ENCODE measurements at regions not wholly inside any gene's neighbourhood (a gene's known extent, or its start where the extent isn't known, plus 50 kb on each side); places are given as distances from the start of the nearest gene placed in this dataset.

DNA sequence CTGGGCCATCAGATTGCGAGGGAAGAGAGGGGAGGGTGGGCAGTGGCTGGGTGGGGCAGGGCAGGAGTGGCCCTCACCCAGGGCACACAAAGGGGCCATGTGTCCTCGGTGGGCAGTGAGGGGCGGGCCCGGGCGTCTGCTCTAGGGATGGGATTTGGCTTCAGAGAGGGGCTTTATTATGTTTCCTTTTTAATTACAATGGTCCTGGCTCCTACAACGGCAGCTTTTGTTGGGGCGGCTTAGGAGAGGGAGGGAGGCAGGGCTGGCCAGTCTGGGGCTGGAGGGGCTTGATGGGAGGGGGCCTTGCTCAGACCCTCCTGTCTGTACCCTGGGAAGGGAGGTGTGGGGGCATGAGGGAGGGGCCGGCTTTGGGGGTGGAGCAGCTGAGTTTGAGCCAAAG lies 102.8 kb upstream of the WNT4 start:
- no peak overlapping the region for H2AFZ ChIP-seq (ENCODE audit: insufficient read depth, low read length, poor library complexity)
- H4K12ac ChIP-seq (ENCODE audit: low read depth, low read length): no peak overlapping the region

GRCh38 chr1:22246755-22247480 lies 104.0 kb upstream of the WNT4 start:
- Histone ChIP-seq H3K79me2 (ENCODE audit: control insufficient read depth, insufficient read depth, low read length, poor library complexity) (no peaks in the 10 kb centered on the region), H2BK120ac (ENCODE audit: insufficient read depth, low read length, poor library complexity) (no peak overlapping the region), H3K4me2 (ENCODE audit: low read length) (no peak overlapping the region), H2AK5ac (ENCODE audit: low read length) (no peak overlapping the region), H3K9ac (ENCODE audit: low read length) (no peak overlapping the region), H4K12ac (ENCODE audit: low read depth, low read length) (no peak overlapping the region), H2BK5ac (ENCODE audit: low read depth, low read length, poor library complexity) (no peak overlapping the region), H4K91ac (ENCODE audit: low read depth, low read length) (no peak overlapping the region), H3K79me1 (ENCODE audit: low read length) (peaks cover 7% of the 10 kb centered on the region), H3K23ac (ENCODE audit: low read length) (no peak overlapping the region), H4K8ac (ENCODE audit: low read depth, low read length) (no peak overlapping the region), H3K18ac (ENCODE audit: low read length) (no peak overlapping the region), H2AFZ (ENCODE audit: insufficient read depth, low read length, poor library complexity) (no peak overlapping the region), H3K9me3 (ENCODE audit: insufficient read depth, low read depth, low read length) (peaks cover 2% of the 10 kb centered on the region), H3K14ac (ENCODE audit: low read length) (no peak overlapping the region), H2BK12ac (ENCODE audit: low read length) (no peak overlapping the region), H3K4ac (ENCODE audit: low read depth, low read length) (no peak overlapping the region), H3K27me3 (ENCODE audit: insufficient read depth, low read length) (no peaks in the 10 kb centered on the region), H3K4me1 (ENCODE audit: control insufficient read depth in 1 of 2, insufficient read depth in 2 of 2, low read length in 2 of 2) (peaks cover 11 to 12% of the 10 kb centered on the region in 2 experiments), H3K4me3 (ENCODE audit: low read depth, low read length) (no peak overlapping the region), H3K36me3 (ENCODE audit: control insufficient read depth in 1 of 2, insufficient read depth in 2 of 2, low read length in 2 of 2) (no peaks in the 10 kb centered on the region), H3K27ac (ENCODE audit: low read depth, low read length) (no peak overlapping the region)
- no peak for DNase-seq
- WGBS (ENCODE audit: extremely low coverage, insufficient coverage, insufficient read length): no CpG with 5 or more reads among the region's 3 CpGs

More for the DNA sequence above, 102.8 kb upstream of the WNT4 start:
- no CpG with 5 or more reads among the region's 8 CpGs for whole genome bisulfite sequencing (ENCODE audit: extremely low coverage, insufficient coverage, insufficient read length)
- Histone ChIP-seq H3K23ac (ENCODE audit: low read length) (no peak overlapping the region), H2BK5ac (ENCODE audit: low read depth, low read length, poor library complexity) (no peak overlapping the region), H3K18ac (ENCODE audit: low read length) (no peak overlapping the region), H2BK12ac (ENCODE audit: low read length) (no peak overlapping the region), H4K91ac (ENCODE audit: low read depth, low read length) (no peak overlapping the region), H3K4me3 (ENCODE audit: low read depth, low read length) (no peak overlapping the region), H3K4me2 (ENCODE audit: low read length) (no peak overlapping the region), H3K14ac (ENCODE audit: low read length) (no peak overlapping the region), H3K79me1 (ENCODE audit: low read length) (peaks cover 5% of the 10 kb centered on the region), H2BK120ac (ENCODE audit: insufficient read depth, low read length, poor library complexity) (no peak overlapping the region), H3K27ac (ENCODE audit: low read depth, low read length) (no peak overlapping the region), H3K79me2 (ENCODE audit: control insufficient read depth, insufficient read depth, low read length, poor library complexity) (no peaks in the 10 kb centered on the region), H3K4me1 (ENCODE audit: control insufficient read depth in 1 of 2, insufficient read depth in 2 of 2, low read length in 2 of 2) (peaks cover 3 to 4% of the 10 kb centered on the region in 2 experiments), H3K27me3 (ENCODE audit: insufficient read depth, low read length) (no peaks in the 10 kb centered on the region), H2AK5ac (ENCODE audit: low read length) (no peak overlapping the region), H3K36me3 (ENCODE audit: control insufficient read depth in 1 of 2, insufficient read depth in 2 of 2, low read length in 2 of 2) (no peaks in the 10 kb centered on the region), H3K9ac (ENCODE audit: low read length) (no peak overlapping the region), H3K4ac (ENCODE audit: low read depth, low read length) (no peak overlapping the region), H4K8ac (ENCODE audit: low read depth, low read length) (no peak overlapping the region), H3K9me3 (ENCODE audit: insufficient read depth, low read depth, low read length) (peaks cover 2% of the 10 kb centered on the region)
- DNase-seq: no peak

DNA sequence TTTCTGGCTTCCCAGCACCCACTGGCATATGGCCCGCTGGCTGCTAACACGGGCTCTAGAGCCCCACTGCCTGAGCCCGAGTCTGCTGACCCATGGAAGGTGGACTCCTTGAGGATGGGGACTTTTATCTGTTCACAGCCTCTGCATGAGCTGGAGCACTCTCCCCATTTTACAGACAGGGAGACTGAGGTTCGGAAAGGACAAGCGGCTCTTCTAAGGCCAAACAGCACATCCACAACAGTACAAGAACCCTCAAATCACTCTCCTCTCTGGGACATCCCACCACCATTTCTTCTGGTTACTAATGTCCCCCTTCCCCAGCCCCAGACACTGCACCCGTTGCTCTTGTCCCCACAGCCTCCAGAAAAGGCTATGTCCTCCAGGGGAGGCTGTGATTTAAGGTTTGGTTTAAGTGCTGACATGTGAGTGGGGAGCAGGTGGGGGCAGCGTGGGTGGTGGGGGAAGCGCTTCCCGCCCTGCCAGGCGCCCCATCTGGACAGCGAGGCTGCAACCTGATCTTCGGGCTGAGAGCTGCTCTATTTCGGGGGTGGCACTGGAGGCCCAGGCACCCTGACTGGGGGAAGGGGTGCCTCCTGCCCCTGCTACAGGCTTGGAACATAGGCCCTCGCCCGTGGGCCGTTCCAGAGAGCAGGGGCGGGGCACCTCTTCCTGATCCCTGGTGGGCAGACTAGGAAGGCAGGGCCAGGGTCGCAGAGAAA lies 104.8 kb upstream of the WNT4 start:
- Histone ChIP-seq H2BK120ac (ENCODE audit: insufficient read depth, low read length, poor library complexity) (no peak overlapping the region), H2AK5ac (ENCODE audit: low read length) (peak overlapping the region; percentile 47), H4K8ac (ENCODE audit: low read depth, low read length) (no peak overlapping the region), H3K36me3 (ENCODE audit: control insufficient read depth in 1 of 2, insufficient read depth in 2 of 2, low read length in 2 of 2) (no peaks in the 10 kb centered on the region), H3K14ac (ENCODE audit: low read length) (no peak overlapping the region), H3K27me3 (ENCODE audit: insufficient read depth, low read length) (no peaks in the 10 kb centered on the region), H3K4me1 (ENCODE audit: control insufficient read depth in 1 of 2, insufficient read depth in 2 of 2, low read length in 2 of 2) (peaks cover 11 to 12% of the 10 kb centered on the region in 2 experiments), H2BK12ac (ENCODE audit: low read length) (peak overlapping the region; percentile 31), H3K18ac (ENCODE audit: low read length) (no peak overlapping the region), H4K12ac (ENCODE audit: low read depth, low read length) (no peak overlapping the region), H2BK5ac (ENCODE audit: low read depth, low read length, poor library complexity) (no peak overlapping the region), H2AFZ (ENCODE audit: insufficient read depth, low read length, poor library complexity) (no peak overlapping the region), H3K9ac (ENCODE audit: low read length) (no peak overlapping the region), H4K91ac (ENCODE audit: low read depth, low read length) (no peak overlapping the region), H3K23ac (ENCODE audit: low read length) (no peak overlapping the region), H3K4ac (ENCODE audit: low read depth, low read length) (no peak overlapping the region), H3K4me2 (ENCODE audit: low read length) (no peak overlapping the region), H3K27ac (ENCODE audit: low read depth, low read length) (no peak overlapping the region), H3K79me2 (ENCODE audit: control insufficient read depth, insufficient read depth, low read length, poor library complexity) (no peaks in the 10 kb centered on the region), H3K4me3 (ENCODE audit: low read depth, low read length) (no peak overlapping the region), H3K79me1 (ENCODE audit: low read length) (peaks cover 7% of the 10 kb centered on the region), H3K9me3 (ENCODE audit: insufficient read depth, low read depth, low read length) (peaks cover 2% of the 10 kb centered on the region)
- WGBS (ENCODE audit: extremely low coverage, insufficient coverage, insufficient read length): no CpG with 5 or more reads among the region's 18 CpGs
- no peak for DNase-seq

DNA sequence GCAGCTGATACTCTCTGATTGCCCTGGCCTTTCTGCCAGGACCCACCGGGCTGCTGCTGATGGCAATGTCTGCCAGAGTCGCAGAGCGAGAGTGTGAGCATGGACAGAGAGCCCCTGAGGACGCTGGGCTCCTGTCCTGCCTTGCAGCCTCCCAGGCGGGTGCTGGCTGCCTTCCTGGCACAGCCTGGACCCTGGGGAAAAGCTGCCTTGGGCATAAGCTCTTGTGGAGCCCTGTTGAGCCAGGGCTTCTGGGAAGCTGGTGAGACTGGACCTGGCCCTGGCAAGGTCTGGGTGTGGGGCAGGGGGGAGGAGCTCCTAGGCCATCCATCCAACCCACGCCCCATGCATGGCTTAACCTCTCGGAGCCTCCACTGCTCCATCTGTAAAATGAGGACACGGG lies 105.8 kb upstream of the WNT4 start:
- no peak overlapping the region for H3K27ac ChIP-seq (ENCODE audit: low read depth, low read length)
- H3K4me2 ChIP-seq (ENCODE audit: low read length): no peak overlapping the region
- H2BK120ac ChIP-seq (ENCODE audit: insufficient read depth, low read length, poor library complexity): no peak overlapping the region
- no peak overlapping the region for H4K91ac ChIP-seq (ENCODE audit: low read depth, low read length)
- H3K23ac ChIP-seq (ENCODE audit: low read length): no peak overlapping the region
- WGBS (ENCODE audit: extremely low coverage, insufficient coverage, insufficient read length): no CpG with 5 or more reads among the region's 8 CpGs
- peaks cover 7% of the 10 kb centered on the region for H3K79me1 ChIP-seq (ENCODE audit: low read length)
- H3K9ac ChIP-seq (ENCODE audit: low read length): no peak overlapping the region
- H2AK5ac ChIP-seq (ENCODE audit: low read length): no peak overlapping the region
- H2AFZ ChIP-seq (ENCODE audit: insufficient read depth, low read length, poor library complexity): no peak overlapping the region
- peak overlapping the region; percentile 33 for H2BK12ac ChIP-seq (ENCODE audit: low read length)
- no peaks in the 10 kb centered on the region for H3K79me2 ChIP-seq (ENCODE audit: control insufficient read depth, insufficient read depth, low read length, poor library complexity)
- peaks cover 11 to 12% of the 10 kb centered on the region in 2 experiments for H3K4me1 ChIP-seq (ENCODE audit: control insufficient read depth in 1 of 2, insufficient read depth in 2 of 2, low read length in 2 of 2)
- peaks cover 2% of the 10 kb centered on the region for H3K9me3 ChIP-seq (ENCODE audit: insufficient read depth, low read depth, low read length)
- H3K4me3 ChIP-seq (ENCODE audit: low read depth, low read length): no peak overlapping the region
- no peak overlapping the region for H4K8ac ChIP-seq (ENCODE audit: low read depth, low read length)
- DNase-seq: no peak
- H4K12ac ChIP-seq (ENCODE audit: low read depth, low read length): no peak overlapping the region
- H2BK5ac ChIP-seq (ENCODE audit: low read depth, low read length, poor library complexity): no peak overlapping the region
- H3K18ac ChIP-seq (ENCODE audit: low read length): no peak overlapping the region
- H3K4ac ChIP-seq (ENCODE audit: low read depth, low read length): no peak overlapping the region
- H3K36me3 ChIP-seq (ENCODE audit: control insufficient read depth in 1 of 2, insufficient read depth in 2 of 2, low read length in 2 of 2): no peaks in the 10 kb centered on the region
- no peaks in the 10 kb centered on the region for H3K27me3 ChIP-seq (ENCODE audit: insufficient read depth, low read length)
- H3K14ac ChIP-seq (ENCODE audit: low read length): peak overlapping the region; percentile 9
